T-helper 17 cell (primary cell): ENCODE measurements at regions not wholly inside any gene's neighbourhood (a gene's known extent, or its start where the extent isn't known, plus 50 kb on each side); places are given as distances from the start of the nearest gene placed in this dataset.

Experiments
- ATAC-seq: fragments of 150-1000 bp; cut with Tn5 transposase; 2 replicates; pipeline ENCODE4 v1.10.0; 2021; ENCODE audit warnings: mild to moderate bottlenecking, moderate library complexity
- DNase-seq, 3 donors: peaks; one replicate each; pipeline versions ENCODE4 v3.0.0 to v3.0.0-alpha.2; 2020 to 2021
- H3K9me3 ChIP-seq: one replicate; pipeline ENCODE4 v1.7.0; 2013; ENCODE audit warnings: low read length, mild to moderate bottlenecking; ENCODE audit not compliant: control insufficient read depth, poor library complexity, severe bottlenecking
- H3K27ac Mint-ChIP-seq: one replicate; pipeline ENCODE4 v1.8.0; 2022; ENCODE audit warnings: mild to moderate bottlenecking, moderate library complexity, mixed read lengths
- H3K27me3 Mint-ChIP-seq: one replicate; pipeline ENCODE4 v1.8.0; 2022; ENCODE audit warnings: mixed read lengths
- H3K36me3 Mint-ChIP-seq: one replicate; pipeline ENCODE4 v1.8.0; 2022; ENCODE audit warnings: low read depth, mixed read lengths
- H3K4me1 Mint-ChIP-seq: one replicate; pipeline ENCODE4 v1.8.0; 2022; ENCODE audit warnings: mild to moderate bottlenecking, mixed read lengths
- H3K4me3 Mint-ChIP-seq: one replicate; pipeline ENCODE4 v1.8.0; 2022; ENCODE audit warnings: mild to moderate bottlenecking, moderate library complexity, mixed read lengths

DNA sequence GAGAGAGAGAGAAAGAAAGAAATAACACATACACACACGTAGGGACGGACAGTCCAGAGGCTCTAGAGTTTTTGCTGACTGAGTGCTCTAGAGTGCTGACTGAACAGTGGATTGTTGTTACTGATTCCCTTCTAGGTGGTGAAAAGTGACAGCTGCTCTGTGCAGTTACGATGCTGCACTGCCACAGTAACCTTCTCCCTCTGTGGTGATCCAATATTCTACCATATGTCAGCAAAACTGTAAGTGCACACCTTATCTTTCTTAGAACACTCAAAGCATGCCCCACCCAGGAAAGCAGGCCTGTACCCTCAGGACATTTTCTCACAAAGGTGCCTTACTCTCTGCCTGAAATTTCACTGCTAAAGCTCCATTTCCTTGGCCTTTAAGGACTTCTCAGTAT lies 1023.5 kb downstream of the TYW1 start:
- H3K9me3 ChIP-seq: no peaks in the 10 kb centered on the region
- Mint-ChIP-seq H3K27me3 (no peaks in the 10 kb centered on the region), H3K36me3 (no peaks in the 10 kb centered on the region), H3K4me3 (no peak overlapping the region), H3K27ac (no peak overlapping the region), H3K4me1 (no peaks in the 10 kb centered on the region)
- no peak for ATAC-seq
- DNase-seq: no peak

DNA sequence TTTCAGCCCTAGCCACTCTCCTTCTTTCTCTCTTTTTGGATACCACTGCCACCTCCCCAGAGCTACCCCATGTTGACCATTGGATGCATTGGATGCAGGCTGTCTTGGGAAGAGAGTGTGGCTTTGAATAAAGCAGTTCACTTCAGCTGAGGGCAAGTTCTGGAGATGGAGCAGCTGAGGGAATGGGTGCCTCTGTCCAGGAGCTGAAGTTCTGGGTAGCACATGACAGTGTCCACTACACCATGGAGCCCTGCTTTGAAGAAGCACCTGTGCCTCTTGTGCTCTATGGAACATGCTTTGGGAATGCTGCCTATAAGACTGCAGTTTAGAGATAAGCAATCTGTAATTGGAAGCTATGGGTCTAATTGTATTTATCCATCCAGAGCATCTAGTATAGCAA lies 1028.7 kb downstream of the TYW1 start:
- no peaks in the 10 kb centered on the region for H3K27me3 Mint-ChIP-seq
- no peak for DNase-seq
- no peak for ATAC-seq
- no peak overlapping the region for H3K27ac Mint-ChIP-seq
- H3K4me1 Mint-ChIP-seq: no peaks in the 10 kb centered on the region
- no peaks in the 10 kb centered on the region for H3K36me3 Mint-ChIP-seq
- H3K4me3 Mint-ChIP-seq: no peak overlapping the region
- H3K9me3 ChIP-seq: no peaks in the 10 kb centered on the region

DNA sequence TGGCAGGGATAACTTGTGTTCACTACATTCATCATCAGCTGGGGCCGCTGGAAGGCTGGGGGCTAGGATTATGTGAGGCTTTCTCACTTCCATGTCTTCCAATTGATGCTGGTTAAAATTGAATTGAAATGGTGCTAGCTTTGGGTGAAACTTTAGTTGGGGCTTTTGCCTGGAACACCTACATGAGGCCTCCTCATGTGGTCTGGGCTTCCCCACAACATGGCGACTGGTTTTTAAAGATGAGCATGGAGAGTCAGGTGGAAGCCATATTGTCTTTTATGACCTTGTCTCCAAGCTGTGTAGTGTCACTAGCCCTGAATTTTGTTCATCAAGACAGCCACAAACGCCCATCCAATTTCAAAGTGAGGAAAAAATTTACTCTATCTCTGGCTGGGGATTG lies 1033.9 kb downstream of the TYW1 start:
- Mint-ChIP-seq H3K27ac (no peak overlapping the region), H3K4me1 (no peaks in the 10 kb centered on the region), H3K36me3 (no peaks in the 10 kb centered on the region), H3K27me3 (no peaks in the 10 kb centered on the region), H3K4me3 (no peak overlapping the region)
- DNase-seq (no peak), ATAC-seq (no peak)
- no peaks in the 10 kb centered on the region for H3K9me3 ChIP-seq

DNA sequence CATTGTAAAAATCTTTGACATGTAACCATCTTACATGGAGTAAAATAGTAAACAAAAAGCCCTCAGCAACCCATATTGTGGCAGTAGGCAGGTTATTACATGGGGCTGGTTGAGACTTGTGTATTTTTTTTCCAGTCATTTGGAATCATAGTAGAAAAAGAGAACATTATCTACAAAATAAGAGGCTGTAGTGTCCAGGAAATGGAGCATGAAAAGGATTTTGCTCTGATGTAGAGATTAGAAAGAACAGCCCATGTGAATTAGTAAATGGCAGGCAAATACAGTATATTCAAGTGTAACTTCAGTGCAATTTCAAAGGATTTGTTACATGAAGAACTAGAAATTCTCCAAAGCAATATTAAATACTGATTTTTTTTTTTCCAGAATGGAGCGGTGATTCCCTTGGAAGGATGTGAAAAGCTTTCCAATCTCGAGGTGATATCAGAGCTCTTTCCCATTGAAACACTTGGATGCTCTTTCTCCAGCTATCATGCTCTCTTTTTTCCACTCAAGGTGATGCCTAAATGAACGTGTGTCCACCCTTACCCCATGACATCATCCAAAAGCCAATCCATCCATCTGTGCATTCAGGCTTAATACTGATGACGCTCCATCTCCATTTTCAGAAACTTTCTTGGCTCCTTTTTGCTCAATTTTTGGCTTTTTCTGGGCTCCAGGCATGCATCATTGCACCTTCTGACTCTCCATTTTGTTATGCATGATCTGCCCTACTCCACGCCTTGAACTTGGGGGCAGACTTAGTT lies 1034.7 kb downstream of the TYW1 start:
- H3K9me3 ChIP-seq: no peaks in the 10 kb centered on the region
- DNase-seq (no peak), ATAC-seq (no peak)
- Mint-ChIP-seq H3K4me1 (no peaks in the 10 kb centered on the region), H3K27ac (no peak overlapping the region), H3K27me3 (no peaks in the 10 kb centered on the region), H3K36me3 (no peaks in the 10 kb centered on the region), H3K4me3 (no peak overlapping the region)

DNA sequence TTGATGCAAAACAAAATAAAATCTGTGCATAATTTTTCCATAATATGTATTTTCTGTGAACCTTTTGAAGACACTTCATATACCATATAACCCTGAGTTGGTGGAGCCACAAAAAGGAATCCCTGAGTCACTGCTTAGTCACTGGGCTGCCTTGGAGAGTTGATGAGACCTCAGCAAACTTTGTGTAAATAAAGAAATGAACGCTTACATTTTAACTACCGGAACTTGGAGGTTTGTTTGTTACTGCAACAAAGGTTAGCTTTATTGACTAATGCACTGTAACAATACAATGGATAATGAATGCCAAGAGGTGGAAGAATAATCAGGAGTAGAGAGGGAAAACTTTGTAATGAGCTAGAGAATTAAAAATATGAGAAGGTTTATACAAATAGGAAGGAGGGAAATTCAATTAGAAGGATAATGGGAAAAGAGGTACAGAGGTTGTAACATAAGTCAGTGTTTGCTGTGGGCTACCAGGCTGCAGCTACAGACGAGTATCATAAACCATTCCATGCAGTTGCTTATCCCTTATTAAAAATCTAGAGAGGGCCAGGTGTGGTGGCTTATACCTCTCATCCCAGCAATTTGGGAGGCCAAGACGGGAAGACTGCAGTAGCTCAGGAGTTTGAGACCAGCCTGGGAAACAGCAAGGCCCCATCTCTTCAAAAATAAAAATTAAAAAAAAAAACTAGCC lies 1042.1 kb downstream of the TYW1 start:
- Mint-ChIP-seq H3K27ac (no peak overlapping the region), H3K27me3 (no peaks in the 10 kb centered on the region), H3K4me3 (no peak overlapping the region), H3K36me3 (no peaks in the 10 kb centered on the region), H3K4me1 (no peaks in the 10 kb centered on the region)
- no peak for ATAC-seq
- H3K9me3 ChIP-seq: peaks cover 2% of the 10 kb centered on the region
- no peak for DNase-seq

DNA sequence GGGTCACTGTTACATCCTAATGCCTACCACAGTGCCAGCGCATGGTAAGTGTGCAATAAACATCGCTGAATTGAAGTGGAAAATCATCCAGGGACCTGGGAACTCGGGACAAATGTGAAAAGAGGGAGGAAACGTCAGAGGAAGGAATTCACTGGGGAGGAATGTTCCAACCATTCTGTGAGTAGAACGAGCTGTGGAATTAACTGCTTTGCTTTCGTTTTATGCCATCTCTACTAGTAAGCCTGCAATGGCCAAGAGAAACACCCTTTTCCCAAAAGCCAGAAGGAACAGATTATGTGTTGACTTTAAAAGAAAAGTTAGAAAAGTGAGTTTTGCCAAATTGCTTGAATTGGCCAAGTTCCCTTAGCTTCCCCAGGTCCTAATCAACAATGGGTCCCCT lies 1044.9 kb downstream of the TYW1 start:
- H3K4me1 Mint-ChIP-seq: no peaks in the 10 kb centered on the region
- no peaks in the 10 kb centered on the region for H3K27me3 Mint-ChIP-seq
- peaks cover 2% of the 10 kb centered on the region for H3K9me3 ChIP-seq
- ATAC-seq: no peak
- no peak overlapping the region for H3K4me3 Mint-ChIP-seq
- H3K36me3 Mint-ChIP-seq: no peaks in the 10 kb centered on the region
- DNase-seq: no peak
- no peak overlapping the region for H3K27ac Mint-ChIP-seq

DNA sequence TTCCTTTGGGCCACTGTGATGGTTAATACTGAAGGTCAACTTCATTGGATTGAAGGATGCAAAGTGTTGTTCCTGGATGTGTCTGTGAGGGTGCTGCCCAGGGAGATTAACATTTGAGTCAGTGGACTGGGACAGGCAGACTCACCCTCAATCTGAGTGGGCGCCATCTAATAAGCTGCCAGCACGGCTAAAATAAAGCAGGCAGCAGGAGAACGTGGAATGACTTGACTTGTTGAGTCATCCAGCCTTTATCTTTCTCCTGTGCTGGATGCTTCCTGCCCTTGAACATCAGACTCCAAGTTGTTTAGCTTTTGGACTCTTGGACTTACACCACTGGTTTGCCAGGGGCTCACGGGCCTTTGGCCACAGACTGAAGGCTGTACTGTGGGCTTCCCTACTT lies 1046.9 kb downstream of the TYW1 start:
- Mint-ChIP-seq H3K36me3 (no peaks in the 10 kb centered on the region), H3K4me3 (no peak overlapping the region), H3K4me1 (no peaks in the 10 kb centered on the region), H3K27me3 (no peaks in the 10 kb centered on the region), H3K27ac (no peak overlapping the region)
- no peak for DNase-seq
- peaks cover 2% of the 10 kb centered on the region for H3K9me3 ChIP-seq
- no peak for ATAC-seq

DNA sequence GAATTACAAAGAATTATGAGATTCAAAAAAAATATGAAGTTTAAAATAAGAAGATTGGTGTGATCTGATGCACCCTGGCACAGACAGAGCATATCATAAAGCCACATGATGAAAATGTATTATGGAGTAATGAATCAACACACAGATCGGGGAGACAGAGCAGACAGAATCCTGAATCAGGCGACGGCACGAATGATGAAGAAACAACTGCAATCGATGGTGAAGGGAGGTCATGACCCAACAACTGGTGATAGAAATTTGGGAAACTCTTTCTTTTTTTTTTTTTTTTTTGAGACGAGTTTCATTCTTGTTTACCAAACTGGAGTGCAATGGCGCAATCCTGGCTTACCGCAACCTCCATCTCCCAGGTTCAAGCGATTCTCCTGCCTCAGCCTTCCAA lies 1054.0 kb downstream of the TYW1 start:
- DNase-seq (no peak), ATAC-seq (no peak)
- H3K36me3 Mint-ChIP-seq: no peaks in the 10 kb centered on the region
- H3K27me3 Mint-ChIP-seq: no peaks in the 10 kb centered on the region
- H3K27ac Mint-ChIP-seq: no peak overlapping the region
- no peak overlapping the region for H3K4me3 Mint-ChIP-seq
- H3K9me3 ChIP-seq: no peaks in the 10 kb centered on the region
- H3K4me1 Mint-ChIP-seq: no peaks in the 10 kb centered on the region

DNA sequence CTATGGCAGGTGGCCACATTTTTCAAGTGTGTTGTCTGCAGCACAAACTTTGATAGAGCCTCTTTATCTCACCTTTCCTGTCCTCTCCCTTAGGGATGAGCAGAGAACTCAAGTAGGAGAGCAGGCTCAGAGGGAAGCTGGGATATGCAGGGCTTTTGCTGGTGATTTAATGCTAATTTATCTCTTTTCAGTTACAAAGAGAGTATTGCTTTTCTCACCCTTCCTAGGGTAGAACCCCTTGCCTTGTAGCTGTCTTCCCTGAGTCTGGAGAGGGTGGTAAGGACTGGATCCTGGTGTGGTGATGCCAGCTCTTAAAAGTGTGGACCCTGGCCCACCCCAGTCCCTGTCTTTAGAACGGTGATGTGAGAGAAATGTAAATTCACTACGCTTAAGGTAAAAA lies 1061.4 kb downstream of the TYW1 start:
- no peaks in the 10 kb centered on the region for H3K9me3 ChIP-seq
- DNase-seq (no peak), ATAC-seq (no peak)
- no peaks in the 10 kb centered on the region for H3K4me1 Mint-ChIP-seq
- no peak overlapping the region for H3K27ac Mint-ChIP-seq
- H3K4me3 Mint-ChIP-seq: no peak overlapping the region
- no peaks in the 10 kb centered on the region for H3K36me3 Mint-ChIP-seq
- no peaks in the 10 kb centered on the region for H3K27me3 Mint-ChIP-seq

DNA sequence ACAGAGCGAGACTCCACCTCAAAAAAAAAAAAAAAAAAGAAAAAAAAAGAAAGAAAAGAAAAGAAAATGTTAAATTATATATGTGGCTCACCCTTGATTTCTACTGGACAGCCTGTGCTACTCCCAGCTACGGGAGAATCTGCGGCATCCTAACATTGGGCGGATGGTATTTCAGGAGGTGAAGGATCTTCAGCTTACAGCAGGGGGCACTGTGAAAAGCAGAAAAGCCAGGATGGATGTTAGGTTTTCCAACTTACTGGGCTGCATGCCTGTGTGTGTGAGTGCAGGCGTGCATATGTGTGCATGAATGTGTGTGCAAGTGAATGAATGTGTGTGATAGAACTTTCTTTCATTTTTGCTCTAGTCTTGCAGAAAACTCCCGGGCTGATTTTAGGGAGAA lies 1066.5 kb downstream of the TYW1 start:
- Mint-ChIP-seq H3K36me3 (no peaks in the 10 kb centered on the region), H3K4me1 (no peaks in the 10 kb centered on the region), H3K27ac (no peak overlapping the region), H3K4me3 (no peak overlapping the region), H3K27me3 (no peaks in the 10 kb centered on the region)
- H3K9me3 ChIP-seq: no peaks in the 10 kb centered on the region
- DNase-seq (no peak), ATAC-seq (no peak)

DNA sequence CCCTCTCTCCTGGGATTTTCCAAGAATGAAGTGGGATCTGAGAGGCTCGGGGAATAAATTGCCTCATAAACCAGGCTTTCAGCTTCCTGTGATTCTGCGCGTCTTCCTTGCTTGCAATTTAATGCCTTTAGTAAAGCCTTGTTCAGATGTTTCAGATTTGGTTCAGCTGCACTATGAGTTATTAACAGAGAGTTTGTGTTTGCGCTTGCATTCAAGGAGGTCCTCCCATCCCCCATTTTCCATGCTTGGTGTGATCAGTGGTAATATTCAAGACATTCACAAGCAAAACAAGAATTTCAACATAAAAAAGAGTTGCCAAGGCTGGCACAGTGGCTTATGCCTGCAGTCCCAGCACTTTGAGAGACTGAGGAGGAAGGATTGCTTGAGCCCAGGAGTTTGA lies 1068.9 kb downstream of the TYW1 start:
- DNase-seq: no peak
- Mint-ChIP-seq H3K36me3 (no peaks in the 10 kb centered on the region), H3K27me3 (no peaks in the 10 kb centered on the region), H3K27ac (no peak overlapping the region), H3K4me3 (no peak overlapping the region), H3K4me1 (no peaks in the 10 kb centered on the region)
- no peak for ATAC-seq
- no peaks in the 10 kb centered on the region for H3K9me3 ChIP-seq

DNA sequence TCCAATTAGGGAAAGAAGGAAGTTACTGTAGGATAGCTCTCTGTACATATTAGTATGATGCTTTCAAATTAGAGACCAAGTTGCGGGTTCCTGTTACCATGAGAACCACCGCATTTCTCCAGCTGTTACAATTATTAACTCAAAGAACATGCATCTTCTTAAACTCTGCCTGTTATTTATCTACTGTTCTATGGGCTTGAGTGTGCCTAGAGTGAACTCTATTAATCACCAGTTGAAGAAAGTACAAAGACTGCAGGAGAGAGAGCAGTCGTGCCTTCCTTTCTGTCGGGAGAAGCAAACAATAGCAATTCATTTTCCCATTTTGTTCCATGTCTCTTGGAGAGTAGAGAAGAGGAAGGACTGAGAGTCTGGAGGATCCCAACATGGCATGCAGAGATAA lies 1071.2 kb downstream of the TYW1 start:
- H3K27me3 Mint-ChIP-seq: no peaks in the 10 kb centered on the region
- no peak for ATAC-seq
- no peak for DNase-seq
- H3K4me1 Mint-ChIP-seq: no peaks in the 10 kb centered on the region
- H3K9me3 ChIP-seq: no peaks in the 10 kb centered on the region
- H3K36me3 Mint-ChIP-seq: no peaks in the 10 kb centered on the region
- H3K27ac Mint-ChIP-seq: no peak overlapping the region
- H3K4me3 Mint-ChIP-seq: no peak overlapping the region

DNA sequence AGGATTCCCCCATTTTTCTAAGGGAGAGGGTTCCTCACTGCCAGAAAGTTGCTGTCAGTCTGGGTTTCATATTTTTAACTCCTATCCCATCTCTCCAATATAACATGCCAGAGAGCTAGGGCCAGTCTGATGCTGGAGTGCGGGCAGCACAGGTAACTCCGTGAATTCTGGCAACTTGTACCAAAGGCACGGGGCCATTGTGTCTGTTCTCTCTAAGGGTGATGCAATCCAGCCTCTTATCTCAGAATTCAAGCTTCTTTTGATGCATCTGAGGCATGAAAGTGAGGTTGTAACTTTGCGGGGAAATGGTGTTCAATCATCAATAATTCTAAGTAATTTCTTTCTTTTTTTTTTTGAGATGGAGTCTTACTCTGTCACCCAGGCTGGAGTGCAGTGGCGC lies 1074.4 kb downstream of the TYW1 start:
- H3K36me3 Mint-ChIP-seq: no peaks in the 10 kb centered on the region
- H3K27ac Mint-ChIP-seq: no peak overlapping the region
- no peaks in the 10 kb centered on the region for H3K9me3 ChIP-seq
- DNase-seq (no peak), ATAC-seq (no peak)
- no peak overlapping the region for H3K4me3 Mint-ChIP-seq
- no peaks in the 10 kb centered on the region for H3K27me3 Mint-ChIP-seq
- H3K4me1 Mint-ChIP-seq: no peaks in the 10 kb centered on the region

DNA sequence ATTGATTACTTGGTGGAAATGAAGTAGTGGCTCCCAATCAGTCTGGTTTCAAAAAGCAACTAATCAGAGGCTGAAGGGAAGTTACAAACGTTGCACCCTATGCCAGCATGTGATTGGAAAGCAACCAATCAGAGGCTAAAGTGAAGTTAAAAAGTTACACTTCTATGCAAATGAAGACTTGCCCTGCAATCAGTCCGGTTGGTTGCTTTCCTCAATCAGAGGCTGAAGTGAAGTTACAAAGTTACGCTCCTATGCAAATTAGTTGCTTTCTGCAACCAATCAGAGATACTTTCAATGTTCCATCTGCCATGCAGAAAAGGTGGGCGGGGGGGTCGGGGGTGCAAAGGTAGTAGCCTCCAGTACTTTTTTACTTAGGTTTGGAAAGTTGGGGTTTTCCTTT lies 1077.1 kb downstream of the TYW1 start:
- H3K27me3 Mint-ChIP-seq: no peaks in the 10 kb centered on the region
- H3K27ac Mint-ChIP-seq: no peak overlapping the region
- no peaks in the 10 kb centered on the region for H3K9me3 ChIP-seq
- DNase-seq (no peak), ATAC-seq (no peak)
- H3K36me3 Mint-ChIP-seq: no peaks in the 10 kb centered on the region
- no peaks in the 10 kb centered on the region for H3K4me1 Mint-ChIP-seq
- no peak overlapping the region for H3K4me3 Mint-ChIP-seq
